WTC11 (cell line): ENCODE measurements at regions not wholly inside any gene's neighbourhood (a gene's known extent, or its start where the extent isn't known, plus 50 kb on each side); places are given as distances from the start of the nearest gene placed in this dataset.

ENCODE experiments used
- ATAC-seq: fragments of 200-7000 bp; cut with Tn5 transposase; 2 replicates; pipeline ENCODE4 v1.10.0; 2021; ENCODE audit warnings: mild to moderate bottlenecking, moderate library complexity
- CTCF ChIA-PET: fragments of 300-600 bp; sonication (Branson Sonifier 250); formaldehyde crosslinking; loops from one replicate; lab custom pipeline; 2021; ENCODE audit warnings: antibody characterized with exemption; lab: Charles Lee
- POLR2A ChIA-PET: fragments of 350-600 bp; sonication (Branson Sonifier 250); formaldehyde crosslinking; loops from one replicate; lab custom pipeline; 2021; ENCODE audit warnings: antibody characterized with exemption; lab: Charles Lee
- DNase-seq: peaks from one replicate; pipeline ENCODE4 v3.0.0; 2021; ENCODE audit warnings: low spot score
- H3K27ac Mint-ChIP-seq: 2 replicates; pipeline ENCODE4 v1.8.0; 2021; ENCODE audit warnings: mixed read lengths
- H3K27me3 Mint-ChIP-seq: 2 replicates; pipeline ENCODE4 v1.8.0; 2021; ENCODE audit warnings: low read depth, mild to moderate bottlenecking, moderate library complexity, mixed read lengths
- H3K36me3 Mint-ChIP-seq: 2 replicates; pipeline ENCODE4 v1.8.0; 2021; ENCODE audit warnings: mixed read lengths
- H3K4me1 Mint-ChIP-seq: 2 replicates; pipeline ENCODE4 v1.8.0; 2022; ENCODE audit warnings: mixed read lengths
- H3K4me3 Mint-ChIP-seq: 2 replicates; pipeline ENCODE4 v1.8.0; 2021; ENCODE audit warnings: mild to moderate bottlenecking, moderate library complexity, mixed read lengths
- H3K9me3 Mint-ChIP-seq: 2 replicates; pipeline ENCODE4 v1.8.0; 2021; ENCODE audit warnings: mixed read lengths
- CBFB ChIP-seq: sonication (generic); formaldehyde crosslinking; IDR thresholded peaks from 2 replicates; pipeline ENCODE4 v1.8.1; 2022; ENCODE audit warnings: mild to moderate bottlenecking, low read depth, missing genetic modification reagents
- CTCF ChIP-seq: fragments of 200-600 bp; IDR thresholded peaks from 2 replicates; pipeline ENCODE4 v1.8.0; 2022; ENCODE audit warnings: antibody characterized with exemption
- FOXJ3 ChIP-seq: sonication (generic); formaldehyde crosslinking; IDR thresholded peaks from 2 replicates; pipeline ENCODE4 v1.9.0; 2021; ENCODE audit warnings: missing genetic modification reagents, mild to moderate bottlenecking, borderline replicate concordance
- GABPB1 ChIP-seq: sonication (generic); formaldehyde crosslinking; IDR thresholded peaks from 2 replicates; pipeline ENCODE4 v1.8.1; 2023; ENCODE audit warnings: mild to moderate bottlenecking, missing genetic modification reagents
- GTF2I ChIP-seq: fragments of 250-450 bp; sonication (Bioruptor Pico); conservative IDR thresholded peaks from 2 replicates; pipeline ENCODE4 v1.4.0; 2021; ENCODE audit warnings: mild to moderate bottlenecking
- JAZF1 ChIP-seq: fragments of 250-450 bp; sonication (Bioruptor Pico); IDR thresholded peaks from 2 replicates; pipeline ENCODE4 v1.9.0; 2021; ENCODE audit warnings: moderate library complexity, mild to moderate bottlenecking, inconsistent platforms
- MYBL2 ChIP-seq: sonication (generic); formaldehyde crosslinking; IDR thresholded peaks from 2 replicates; pipeline ENCODE4 v1.8.1; 2023; ENCODE audit warnings: mild to moderate bottlenecking, moderate library complexity, missing genetic modification reagents
- NR1H2 ChIP-seq: sonication (generic); formaldehyde crosslinking; IDR thresholded peaks from 2 replicates; pipeline ENCODE4 v1.9.0; 2021; ENCODE audit warnings: mild to moderate bottlenecking, moderate library complexity, missing genetic modification reagents
- NR3C1 ChIP-seq: sonication (generic); formaldehyde crosslinking; conservative IDR thresholded peaks from 2 replicates; pipeline ENCODE4 v1.8.1; 2023; ENCODE audit warnings: low read depth, mild to moderate bottlenecking, missing genetic modification reagents
- RELA ChIP-seq: sonication (generic); formaldehyde crosslinking; IDR thresholded peaks from 2 replicates; pipeline ENCODE4 v1.8.1; 2022; ENCODE audit warnings: missing genetic modification reagents, mild to moderate bottlenecking, borderline replicate concordance
- TEAD4 ChIP-seq: sonication (generic); formaldehyde crosslinking; IDR thresholded peaks from 2 replicates; pipeline ENCODE4 v1.8.0; 2022; ENCODE audit warnings: mild to moderate bottlenecking, missing genetic modification reagents
- TP53 ChIP-seq: sonication (generic); formaldehyde crosslinking; IDR thresholded peaks from 2 replicates; pipeline ENCODE4 v1.8.1; 2023; ENCODE audit warnings: mild to moderate bottlenecking, missing genetic modification reagents
- ZNF263 ChIP-seq: sonication (generic); formaldehyde crosslinking; IDR thresholded peaks from 2 replicates; pipeline ENCODE4 v1.8.1; 2022; ENCODE audit warnings: low read depth, mild to moderate bottlenecking, moderate library complexity, missing genetic modification reagents
- ZNF281 ChIP-seq: sonication (generic); formaldehyde crosslinking; IDR thresholded peaks from 2 replicates; pipeline ENCODE4 v1.8.0; 2023; ENCODE audit warnings: mild to moderate bottlenecking, missing genetic modification reagents
- ZNF416 ChIP-seq: fragments of 250-450 bp; sonication (Bioruptor Pico); IDR thresholded peaks from 2 replicates; pipeline ENCODE4 v1.9.0; 2021; ENCODE audit warnings: mild to moderate bottlenecking, inconsistent platforms
- ZNF671 ChIP-seq: fragments of 250-450 bp; sonication (Bioruptor Pico); IDR thresholded peaks from 2 replicates; pipeline ENCODE4 v1.8.0; 2021; ENCODE audit warnings: mild to moderate bottlenecking
- TF ChIP-seq, protein P1 (sequence below): sonication (generic); formaldehyde crosslinking; IDR thresholded peaks from 2 replicates; pipeline ENCODE4 v1.8.0; 2022; ENCODE audit warnings: missing genetic modification reagents
- TF ChIP-seq, protein P2 (sequence below): sonication (generic); formaldehyde crosslinking; IDR thresholded peaks from 2 replicates; pipeline ENCODE4 v1.8.1; 2022; ENCODE audit warnings: mild to moderate bottlenecking, moderate library complexity, missing genetic modification reagents
- TF ChIP-seq, protein P3 (sequence below): fragments of 250-450 bp; sonication (Bioruptor Pico); IDR thresholded peaks from 2 replicates; pipeline ENCODE4 v1.9.0; 2021; ENCODE audit warnings: moderate library complexity, mild to moderate bottlenecking, inconsistent platforms, borderline replicate concordance
- TF ChIP-seq, protein P4 (sequence below): fragments of 250-450 bp; sonication (Bioruptor Pico); IDR thresholded peaks from 2 replicates; pipeline ENCODE4 v1.9.0; 2021; ENCODE audit warnings: mild to moderate bottlenecking

DNA sequence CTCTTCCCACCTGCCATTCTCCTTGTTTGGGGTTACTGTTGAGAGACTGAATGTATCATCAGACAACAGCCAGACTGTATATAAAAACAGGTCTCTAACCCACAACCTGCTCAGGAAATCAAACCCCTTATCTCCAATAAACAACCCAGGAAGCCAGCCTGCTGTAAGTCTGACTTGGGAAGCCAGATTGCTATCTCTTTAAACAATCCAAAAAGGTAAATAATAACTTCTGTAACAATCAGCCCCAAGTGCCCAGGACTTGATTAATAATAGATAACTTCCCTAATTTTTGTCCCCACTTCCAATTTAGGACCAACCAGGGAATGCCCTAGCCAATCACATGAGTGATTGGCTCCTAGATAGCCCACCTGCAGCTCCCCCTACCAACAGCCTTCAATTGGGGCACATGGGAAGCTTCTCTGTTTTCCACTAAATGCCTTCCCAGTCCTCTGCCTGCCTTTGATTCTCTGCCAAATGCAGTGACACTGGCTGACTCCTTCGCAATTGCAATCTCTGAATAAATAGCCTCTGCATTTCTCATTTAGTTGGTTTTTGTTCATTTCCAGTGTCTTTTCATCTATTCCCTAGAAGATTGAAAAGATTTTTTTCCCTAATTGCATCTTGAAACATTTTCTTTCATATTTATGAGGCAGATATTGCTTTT, 117.1 kb upstream of the TAB2 start:
- CTCF ChIA-PET, result interaction anchor here (0.6 to 2.2 kb wide), 2 partner anchors 11 to 232 kb away, joined by 3 to 12 read pairs; no protein-coding TSS in a partner anchor
- TF ChIP-seq CTCF (no peak), GTF2I (CRISPR knock-in tag) (no peak), ZNF281 (CRISPR knock-in tag) (no peak), TP53 (CRISPR knock-in tag) (no peak), ZNF416 (CRISPR knock-in tag) (no peak), MYBL2 (no peak), NR3C1 (CRISPR knock-in tag) (no peak), TEAD4 (CRISPR knock-in tag) (no peak), ZNF671 (no peak), CBFB (CRISPR knock-in tag) (no peak), ZNF263 (CRISPR knock-in tag) (no peak), FOXJ3 (no peak), NR1H2 (CRISPR knock-in tag) (no peak), JAZF1 (CRISPR knock-in tag) (no peak), RELA (no peak), GABPB1 (CRISPR knock-in tag) (no peak)
- TF ChIP-seq, protein P1, sequence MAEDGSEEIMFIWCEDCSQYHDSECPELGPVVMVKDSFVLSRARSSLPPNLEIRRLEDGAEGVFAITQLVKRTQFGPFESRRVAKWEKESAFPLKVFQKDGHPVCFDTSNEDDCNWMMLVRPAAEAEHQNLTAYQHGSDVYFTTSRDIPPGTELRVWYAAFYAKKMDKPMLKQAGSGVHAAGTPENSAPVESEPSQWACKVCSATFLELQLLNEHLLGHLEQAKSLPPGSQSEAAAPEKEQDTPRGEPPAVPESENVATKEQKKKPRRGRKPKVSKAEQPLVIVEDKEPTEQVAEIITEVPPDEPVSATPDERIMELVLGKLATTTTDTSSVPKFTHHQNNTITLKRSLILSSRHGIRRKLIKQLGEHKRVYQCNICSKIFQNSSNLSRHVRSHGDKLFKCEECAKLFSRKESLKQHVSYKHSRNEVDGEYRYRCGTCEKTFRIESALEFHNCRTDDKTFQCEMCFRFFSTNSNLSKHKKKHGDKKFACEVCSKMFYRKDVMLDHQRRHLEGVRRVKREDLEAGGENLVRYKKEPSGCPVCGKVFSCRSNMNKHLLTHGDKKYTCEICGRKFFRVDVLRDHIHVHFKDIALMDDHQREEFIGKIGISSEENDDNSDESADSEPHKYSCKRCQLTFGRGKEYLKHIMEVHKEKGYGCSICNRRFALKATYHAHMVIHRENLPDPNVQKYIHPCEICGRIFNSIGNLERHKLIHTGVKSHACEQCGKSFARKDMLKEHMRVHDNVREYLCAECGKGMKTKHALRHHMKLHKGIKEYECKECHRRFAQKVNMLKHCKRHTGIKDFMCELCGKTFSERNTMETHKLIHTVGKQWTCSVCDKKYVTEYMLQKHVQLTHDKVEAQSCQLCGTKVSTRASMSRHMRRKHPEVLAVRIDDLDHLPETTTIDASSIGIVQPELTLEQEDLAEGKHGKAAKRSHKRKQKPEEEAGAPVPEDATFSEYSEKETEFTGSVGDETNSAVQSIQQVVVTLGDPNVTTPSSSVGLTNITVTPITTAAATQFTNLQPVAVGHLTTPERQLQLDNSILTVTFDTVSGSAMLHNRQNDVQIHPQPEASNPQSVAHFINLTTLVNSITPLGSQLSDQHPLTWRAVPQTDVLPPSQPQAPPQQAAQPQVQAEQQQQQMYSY (CRISPR knock-in tag), result no peak
- TF ChIP-seq, protein P2, sequence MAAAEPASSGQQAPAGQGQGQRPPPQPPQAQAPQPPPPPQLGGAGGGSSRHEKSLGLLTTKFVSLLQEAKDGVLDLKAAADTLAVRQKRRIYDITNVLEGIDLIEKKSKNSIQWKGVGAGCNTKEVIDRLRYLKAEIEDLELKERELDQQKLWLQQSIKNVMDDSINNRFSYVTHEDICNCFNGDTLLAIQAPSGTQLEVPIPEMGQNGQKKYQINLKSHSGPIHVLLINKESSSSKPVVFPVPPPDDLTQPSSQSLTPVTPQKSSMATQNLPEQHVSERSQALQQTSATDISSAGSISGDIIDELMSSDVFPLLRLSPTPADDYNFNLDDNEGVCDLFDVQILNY, result no peak
- TF ChIP-seq, protein P3, sequence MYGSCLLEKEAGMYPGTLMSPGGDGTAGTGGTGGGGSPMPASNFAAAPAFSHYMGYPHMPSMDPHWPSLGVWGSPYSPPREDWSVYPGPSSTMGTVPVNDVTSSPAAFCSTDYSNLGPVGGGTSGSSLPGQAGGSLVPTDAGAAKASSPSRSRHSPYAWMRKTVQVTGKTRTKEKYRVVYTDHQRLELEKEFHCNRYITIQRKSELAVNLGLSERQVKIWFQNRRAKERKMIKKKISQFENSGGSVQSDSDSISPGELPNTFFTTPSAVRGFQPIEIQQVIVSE (CRISPR knock-in tag), result no peak
- TF ChIP-seq, protein P4, sequence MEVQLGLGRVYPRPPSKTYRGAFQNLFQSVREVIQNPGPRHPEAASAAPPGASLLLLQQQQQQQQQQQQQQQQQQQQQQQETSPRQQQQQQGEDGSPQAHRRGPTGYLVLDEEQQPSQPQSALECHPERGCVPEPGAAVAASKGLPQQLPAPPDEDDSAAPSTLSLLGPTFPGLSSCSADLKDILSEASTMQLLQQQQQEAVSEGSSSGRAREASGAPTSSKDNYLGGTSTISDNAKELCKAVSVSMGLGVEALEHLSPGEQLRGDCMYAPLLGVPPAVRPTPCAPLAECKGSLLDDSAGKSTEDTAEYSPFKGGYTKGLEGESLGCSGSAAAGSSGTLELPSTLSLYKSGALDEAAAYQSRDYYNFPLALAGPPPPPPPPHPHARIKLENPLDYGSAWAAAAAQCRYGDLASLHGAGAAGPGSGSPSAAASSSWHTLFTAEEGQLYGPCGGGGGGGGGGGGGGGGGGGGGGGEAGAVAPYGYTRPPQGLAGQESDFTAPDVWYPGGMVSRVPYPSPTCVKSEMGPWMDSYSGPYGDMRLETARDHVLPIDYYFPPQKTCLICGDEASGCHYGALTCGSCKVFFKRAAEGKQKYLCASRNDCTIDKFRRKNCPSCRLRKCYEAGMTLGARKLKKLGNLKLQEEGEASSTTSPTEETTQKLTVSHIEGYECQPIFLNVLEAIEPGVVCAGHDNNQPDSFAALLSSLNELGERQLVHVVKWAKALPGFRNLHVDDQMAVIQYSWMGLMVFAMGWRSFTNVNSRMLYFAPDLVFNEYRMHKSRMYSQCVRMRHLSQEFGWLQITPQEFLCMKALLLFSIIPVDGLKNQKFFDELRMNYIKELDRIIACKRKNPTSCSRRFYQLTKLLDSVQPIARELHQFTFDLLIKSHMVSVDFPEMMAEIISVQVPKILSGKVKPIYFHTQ (CRISPR knock-in tag), result no peak
- POLR2A ChIA-PET, result no interaction called here
- Mint-ChIP-seq H3K4me3 (no peak overlapping the region), H3K27ac (no peak overlapping the region), H3K4me1 (peaks cover 10% of the 10 kb centered on the region), H3K9me3 (peaks cover 6% of the 10 kb centered on the region; the same call in 1 of the 2 replicates), H3K27me3 (no peaks in the 10 kb centered on the region), H3K36me3 (no peaks in the 10 kb centered on the region)
- DNase-seq (no peak), ATAC-seq (0 out of 2 replicates have a peak, but pooled peaks have one; percentile 38)
